ENCODE measurements at regions not wholly inside any gene's neighbourhood (a gene's known extent, or its start where the extent isn't known, plus 50 kb on each side); places are given as distances from the start of the nearest gene placed in this dataset.

DNA sequence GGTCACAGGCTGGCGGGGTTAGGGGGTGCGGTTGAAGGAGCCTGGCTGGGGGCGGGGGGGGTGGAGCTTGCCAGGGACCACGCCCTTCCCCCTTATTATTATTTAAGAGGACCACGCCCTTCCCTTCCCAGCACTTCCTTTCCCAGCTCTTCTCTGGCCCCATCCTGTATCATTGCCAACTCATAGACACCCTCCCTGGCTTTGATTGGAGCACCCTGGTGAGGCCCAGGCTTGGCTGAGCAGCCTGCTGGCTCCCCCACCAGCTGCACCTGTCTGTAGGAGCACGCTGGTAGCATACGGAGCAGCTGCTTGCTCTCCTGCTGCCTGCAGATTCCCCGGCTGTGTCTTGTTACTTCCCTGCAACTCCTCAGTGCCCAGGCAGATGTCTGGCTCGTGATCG, 62.5 kb upstream of the PDX1 start:
- in situ Hi-C loops (cut with MboI; ENCODE audit: low sequenced_read_pairs) (no loop called here), dilution Hi-C loops (cut with HindIII; ENCODE audit: low sequenced_read_pairs, unreplicated experiment) (no loop called here), intact Hi-C loops (cut with micrococcal nuclease) (no loop called here)
- H2BK15ac ChIP-seq (ENCODE audit: low read depth, low read length) = no peak overlapping the region
- no peak overlapping the region for H2BK120ac ChIP-seq (ENCODE audit: low read depth, low read length)
- H4K91ac ChIP-seq (ENCODE audit: insufficient read depth, low read depth, low read length) = no peak overlapping the region
- H2AK5ac ChIP-seq (ENCODE audit: low read depth, low read length) = no peak overlapping the region
- H3K56ac ChIP-seq (ENCODE audit: extremely low read depth, insufficient read depth, low read length) = no peak overlapping the region
- no peaks in the 10 kb centered on the region for H3K79me1 ChIP-seq (ENCODE audit: low read depth in 1 of 2, low read length in 2 of 2)
- no peak overlapping the region for H4K5ac ChIP-seq (ENCODE audit: low read depth, low read length)
- no TSS peak for BruUV-seq (replicated peaks)
- no peak overlapping the region for H2AFZ ChIP-seq (replicated peaks; ENCODE audit: low read length, poor library complexity)
- H3K4ac ChIP-seq (ENCODE audit: low read depth, low read length) = no peak overlapping the region
- ATAC-seq (ENCODE audit: low read depth) (no peak), DNase-seq (no peak)
- CTCF ChIA-PET = no interaction called here
- H3K14ac ChIP-seq (replicated peaks; ENCODE audit: low read depth, low read length) = no peak overlapping the region
- H2BK5ac ChIP-seq (ENCODE audit: low read depth, low read length, poor library complexity, severe bottlenecking) = no peak overlapping the region
- 49% methylated on average over 3 of the region's 10 CpGs; no CpG with 5 or more reads in 1 of the 2 experiments for WGBS, 2 experiments (ENCODE audit: extremely low coverage in 2 of 2, insufficient read length in 1 of 2)
- no peaks in the 10 kb centered on the region for H4K20me1 ChIP-seq (ENCODE audit: insufficient read depth, low read length)
- H3K27ac ChIP-seq (ENCODE audit: insufficient read depth, low read length) = no peak overlapping the region
- no peak overlapping the region for H4K8ac ChIP-seq (ENCODE audit: low read depth in 2 of 2, low read length in 2 of 2)
- H3K23ac ChIP-seq (ENCODE audit: low read depth, low read length) = no peak overlapping the region
- H3K4me3 ChIP-seq (ENCODE audit: insufficient read depth, low read depth, low read length) = no peak overlapping the region
- peaks cover 9% of the 10 kb centered on the region for H3K27me3 ChIP-seq (ENCODE audit: control insufficient read depth, insufficient read depth, low read length)
- H3K18ac ChIP-seq (ENCODE audit: low read depth, low read length) = no peak overlapping the region
- no peak overlapping the region for H3K4me2 ChIP-seq (ENCODE audit: low read depth, low read length)
- H2BK20ac ChIP-seq (ENCODE audit: low read depth, low read length) = no peak overlapping the region
- H2AK9ac ChIP-seq (replicated peaks; ENCODE audit: low read depth, low read length, poor library complexity) = no peak overlapping the region
- no peaks in the 10 kb centered on the region for H3K4me1 ChIP-seq (ENCODE audit: control insufficient read depth, insufficient read depth, low read length)
- H3K9me1 ChIP-seq (ENCODE audit: insufficient read depth, low read length) = no peaks in the 10 kb centered on the region
- H3K9ac ChIP-seq (ENCODE audit: low read depth, low read length) = no peak overlapping the region
- POLR2A ChIA-PET (ENCODE audit: unreplicated experiment) = no interaction called here
- TF ChIP-seq RFX5 (IDR thresholded peaks at IDR 0.05; ENCODE audit: low read depth, low read length) = no peak
- no peak for TF ChIP-seq FOS (IDR thresholded peaks at IDR 0.05; ENCODE audit: low read depth, low read length)
- no peak for TF ChIP-seq MAZ (IDR thresholded peaks at IDR 0.05; ENCODE audit: borderline replicate concordance, low read depth, low read length)
- no peak for TF ChIP-seq SMC3 (IDR thresholded peaks at IDR 0.05; ENCODE audit: low read depth, low read length)
- no peak for TF ChIP-seq CHD1 (IDR thresholded peaks at IDR 0.05; ENCODE audit: low read depth, low read length)
- TF ChIP-seq, protein P1, sequence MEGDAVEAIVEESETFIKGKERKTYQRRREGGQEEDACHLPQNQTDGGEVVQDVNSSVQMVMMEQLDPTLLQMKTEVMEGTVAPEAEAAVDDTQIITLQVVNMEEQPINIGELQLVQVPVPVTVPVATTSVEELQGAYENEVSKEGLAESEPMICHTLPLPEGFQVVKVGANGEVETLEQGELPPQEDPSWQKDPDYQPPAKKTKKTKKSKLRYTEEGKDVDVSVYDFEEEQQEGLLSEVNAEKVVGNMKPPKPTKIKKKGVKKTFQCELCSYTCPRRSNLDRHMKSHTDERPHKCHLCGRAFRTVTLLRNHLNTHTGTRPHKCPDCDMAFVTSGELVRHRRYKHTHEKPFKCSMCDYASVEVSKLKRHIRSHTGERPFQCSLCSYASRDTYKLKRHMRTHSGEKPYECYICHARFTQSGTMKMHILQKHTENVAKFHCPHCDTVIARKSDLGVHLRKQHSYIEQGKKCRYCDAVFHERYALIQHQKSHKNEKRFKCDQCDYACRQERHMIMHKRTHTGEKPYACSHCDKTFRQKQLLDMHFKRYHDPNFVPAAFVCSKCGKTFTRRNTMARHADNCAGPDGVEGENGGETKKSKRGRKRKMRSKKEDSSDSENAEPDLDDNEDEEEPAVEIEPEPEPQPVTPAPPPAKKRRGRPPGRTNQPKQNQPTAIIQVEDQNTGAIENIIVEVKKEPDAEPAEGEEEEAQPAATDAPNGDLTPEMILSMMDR (conservative IDR thresholded peaks at IDR 0.05; ENCODE audit: low read depth, low read length) = no peak
- no peak for TF ChIP-seq RCOR1 (IDR thresholded peaks at IDR 0.05; ENCODE audit: insufficient replicate concordance, low read length)
- no peak for TF ChIP-seq CEBPB (IDR thresholded peaks at IDR 0.05; ENCODE audit: low read depth, low read length)
- no peak for TF ChIP-seq MAFK (IDR thresholded peaks at IDR 0.05; ENCODE audit: low read depth, low read length)
- TF ChIP-seq, protein P2, sequence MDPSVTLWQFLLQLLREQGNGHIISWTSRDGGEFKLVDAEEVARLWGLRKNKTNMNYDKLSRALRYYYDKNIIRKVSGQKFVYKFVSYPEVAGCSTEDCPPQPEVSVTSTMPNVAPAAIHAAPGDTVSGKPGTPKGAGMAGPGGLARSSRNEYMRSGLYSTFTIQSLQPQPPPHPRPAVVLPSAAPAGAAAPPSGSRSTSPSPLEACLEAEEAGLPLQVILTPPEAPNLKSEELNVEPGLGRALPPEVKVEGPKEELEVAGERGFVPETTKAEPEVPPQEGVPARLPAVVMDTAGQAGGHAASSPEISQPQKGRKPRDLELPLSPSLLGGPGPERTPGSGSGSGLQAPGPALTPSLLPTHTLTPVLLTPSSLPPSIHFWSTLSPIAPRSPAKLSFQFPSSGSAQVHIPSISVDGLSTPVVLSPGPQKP (IDR thresholded peaks at IDR 0.05; ENCODE audit: borderline replicate concordance, low read depth, low read length) = no peak
- no peak for TF ChIP-seq NFE2L2 (IDR thresholded peaks at IDR 0.05; ENCODE audit: low read depth, low read length)
- TF ChIP-seq BHLHE40 (IDR thresholded peaks at IDR 0.05; ENCODE audit: low read depth, low read length) = no peak
- TF ChIP-seq POLR2A (IDR thresholded peaks at IDR 0.05; ENCODE audit: low read depth, low read length) = no peak
- no peak for TF ChIP-seq RAD21 (IDR thresholded peaks at IDR 0.05; ENCODE audit: low read length)
- TF ChIP-seq MXI1 (IDR thresholded peaks at IDR 0.05; ENCODE audit: borderline replicate concordance, low read depth, low read length) = no peak
- TF ChIP-seq, protein P3, sequence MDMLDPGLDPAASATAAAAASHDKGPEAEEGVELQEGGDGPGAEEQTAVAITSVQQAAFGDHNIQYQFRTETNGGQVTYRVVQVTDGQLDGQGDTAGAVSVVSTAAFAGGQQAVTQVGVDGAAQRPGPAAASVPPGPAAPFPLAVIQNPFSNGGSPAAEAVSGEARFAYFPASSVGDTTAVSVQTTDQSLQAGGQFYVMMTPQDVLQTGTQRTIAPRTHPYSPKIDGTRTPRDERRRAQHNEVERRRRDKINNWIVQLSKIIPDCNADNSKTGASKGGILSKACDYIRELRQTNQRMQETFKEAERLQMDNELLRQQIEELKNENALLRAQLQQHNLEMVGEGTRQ (IDR thresholded peaks at IDR 0.05; ENCODE audit: low read depth, low read length) = no peak
- no peaks in the 10 kb centered on the region for H3K36me3 ChIP-seq (ENCODE audit: control insufficient read depth, insufficient read depth, low read length)
- H3K9me3 ChIP-seq (ENCODE audit: control insufficient read depth, insufficient read depth, low read length) = no peaks in the 10 kb centered on the region

Data from IMR-90 (cell line).